ENCODE measurements at regions not wholly inside any gene's neighbourhood (a gene's known extent, or its start where the extent isn't known, plus 50 kb on each side); places are given as distances from the start of the nearest gene placed in this dataset.

DNA sequence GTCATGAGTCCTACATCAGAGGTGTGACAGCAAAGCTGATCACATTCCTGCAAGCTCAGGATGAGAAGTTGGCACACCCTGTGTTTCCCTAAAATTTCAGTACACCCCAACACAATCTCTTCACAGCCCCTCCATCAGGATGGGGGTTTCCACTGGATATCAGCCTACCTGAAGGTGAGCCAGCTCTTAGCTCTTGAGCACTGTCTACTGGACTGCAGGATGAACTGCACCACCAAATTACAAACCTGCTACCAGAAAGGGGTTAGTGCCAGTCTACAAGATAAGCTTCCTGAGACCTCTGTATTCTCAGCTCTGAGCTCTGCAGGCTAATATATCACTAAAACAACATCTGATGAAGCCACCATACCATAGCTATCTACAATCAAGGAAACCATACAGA, 1616.2 kb upstream of the SPRY2 start:
- Histone ChIP-seq H3K36me3 (ENCODE audit: insufficient read depth) (no peaks in the 10 kb centered on the region), H4K20me1 (ENCODE audit: insufficient read depth) (no peaks in the 10 kb centered on the region), H3K4me1 (ENCODE audit: low read depth, poor library complexity, severe bottlenecking) (no peaks in the 10 kb centered on the region), H2AFZ (ENCODE audit: low read depth) (no peak overlapping the region), H3K4me3 (IDR thresholded peaks at IDR 0.05; ENCODE audit: insufficient read depth, low read depth, low read length) (no peak overlapping the region), H3K79me2 (ENCODE audit: insufficient read depth, low read depth) (no peaks in the 10 kb centered on the region), H3K4me2 (no peak overlapping the region), H3K27me3 (ENCODE audit: insufficient read depth, low read depth) (no peaks in the 10 kb centered on the region), H3K9ac (no peak overlapping the region), H3K27ac (no peak overlapping the region)
- no peak for TF ChIP-seq CTCF (conservative IDR thresholded peaks at IDR 0.05; ENCODE audit: low read depth, low read length)

DNA sequence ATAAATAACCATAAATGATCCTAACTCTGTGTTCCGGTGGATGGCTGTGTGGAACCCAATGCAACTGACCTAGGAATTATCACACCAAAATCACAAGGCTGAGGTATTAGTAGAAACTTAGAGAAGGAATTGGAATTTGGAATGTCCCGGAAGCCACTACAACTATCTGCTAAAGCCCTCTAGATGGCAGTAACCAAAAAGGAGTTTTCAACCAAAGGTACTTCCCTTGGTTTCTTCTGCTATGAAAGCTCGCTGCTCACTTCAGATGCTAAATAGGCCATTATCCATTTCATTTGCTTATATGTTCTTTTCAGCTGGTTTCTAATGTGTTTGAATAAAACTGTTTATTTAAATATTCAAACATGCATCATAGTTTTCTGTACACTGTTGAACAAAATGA, 1589.1 kb upstream of the SPRY2 start:
- no peak for TF ChIP-seq CTCF (conservative IDR thresholded peaks at IDR 0.05; ENCODE audit: low read depth, low read length)
- no peak overlapping the region for H3K4me2 ChIP-seq
- no peaks in the 10 kb centered on the region for H3K36me3 ChIP-seq (ENCODE audit: insufficient read depth)
- H3K4me1 ChIP-seq (ENCODE audit: low read depth, poor library complexity, severe bottlenecking): no peaks in the 10 kb centered on the region
- H2AFZ ChIP-seq (ENCODE audit: low read depth): no peak overlapping the region
- H3K9ac ChIP-seq: no peak overlapping the region
- H3K27me3 ChIP-seq (ENCODE audit: insufficient read depth, low read depth): no peaks in the 10 kb centered on the region
- no peak overlapping the region for H3K27ac ChIP-seq
- H3K4me3 ChIP-seq (IDR thresholded peaks at IDR 0.05; ENCODE audit: insufficient read depth, low read depth, low read length): no peak overlapping the region
- no peaks in the 10 kb centered on the region for H4K20me1 ChIP-seq (ENCODE audit: insufficient read depth)
- H3K79me2 ChIP-seq (ENCODE audit: insufficient read depth, low read depth): no peaks in the 10 kb centered on the region

GRCh38 chr13:81927347-81927746, 1586.4 kb upstream of the SPRY2 start:
- no peak overlapping the region for H3K4me2 ChIP-seq
- no peaks in the 10 kb centered on the region for H3K27me3 ChIP-seq (ENCODE audit: insufficient read depth, low read depth)
- H3K9ac ChIP-seq: no peak overlapping the region
- no peak overlapping the region for H3K4me3 ChIP-seq (IDR thresholded peaks at IDR 0.05; ENCODE audit: insufficient read depth, low read depth, low read length)
- no peaks in the 10 kb centered on the region for H3K4me1 ChIP-seq (ENCODE audit: low read depth, poor library complexity, severe bottlenecking)
- no peak overlapping the region for H2AFZ ChIP-seq (ENCODE audit: low read depth)
- H3K79me2 ChIP-seq (ENCODE audit: insufficient read depth, low read depth): no peaks in the 10 kb centered on the region
- no peak overlapping the region for H3K27ac ChIP-seq
- TF ChIP-seq CTCF (conservative IDR thresholded peaks at IDR 0.05; ENCODE audit: low read depth, low read length): no peak
- no peaks in the 10 kb centered on the region for H3K36me3 ChIP-seq (ENCODE audit: insufficient read depth)
- H4K20me1 ChIP-seq (ENCODE audit: insufficient read depth): no peaks in the 10 kb centered on the region

DNA sequence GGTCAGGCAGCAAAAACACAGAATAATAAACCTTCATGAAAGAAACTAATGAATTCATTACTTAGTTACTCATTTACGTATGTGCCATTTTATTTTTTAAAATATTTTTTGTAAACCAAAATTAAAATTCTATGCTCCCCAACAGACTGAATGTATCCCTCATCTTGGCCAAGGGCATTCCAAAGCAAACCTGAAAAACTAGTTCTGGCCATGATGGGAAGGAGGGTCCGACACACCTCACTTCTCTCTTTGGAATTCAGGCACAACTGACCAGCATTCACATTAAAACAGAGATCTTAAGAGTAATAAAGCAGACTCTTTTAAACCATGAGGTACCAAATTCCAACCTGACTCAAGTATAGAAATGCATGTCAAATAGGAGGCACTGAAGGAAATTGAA, 1576.9 kb upstream of the SPRY2 start:
- H2AFZ ChIP-seq (ENCODE audit: low read depth): no peak overlapping the region
- H3K27ac ChIP-seq: no peak overlapping the region
- no peaks in the 10 kb centered on the region for H4K20me1 ChIP-seq (ENCODE audit: insufficient read depth)
- TF ChIP-seq CTCF (conservative IDR thresholded peaks at IDR 0.05; ENCODE audit: low read depth, low read length): no peak
- H3K4me1 ChIP-seq (ENCODE audit: low read depth, poor library complexity, severe bottlenecking): no peaks in the 10 kb centered on the region
- no peaks in the 10 kb centered on the region for H3K79me2 ChIP-seq (ENCODE audit: insufficient read depth, low read depth)
- no peaks in the 10 kb centered on the region for H3K36me3 ChIP-seq (ENCODE audit: insufficient read depth)
- no peak overlapping the region for H3K4me3 ChIP-seq (IDR thresholded peaks at IDR 0.05; ENCODE audit: insufficient read depth, low read depth, low read length)
- H3K9ac ChIP-seq: no peak overlapping the region
- H3K27me3 ChIP-seq (ENCODE audit: insufficient read depth, low read depth): no peaks in the 10 kb centered on the region
- H3K4me2 ChIP-seq: no peak overlapping the region

DNA sequence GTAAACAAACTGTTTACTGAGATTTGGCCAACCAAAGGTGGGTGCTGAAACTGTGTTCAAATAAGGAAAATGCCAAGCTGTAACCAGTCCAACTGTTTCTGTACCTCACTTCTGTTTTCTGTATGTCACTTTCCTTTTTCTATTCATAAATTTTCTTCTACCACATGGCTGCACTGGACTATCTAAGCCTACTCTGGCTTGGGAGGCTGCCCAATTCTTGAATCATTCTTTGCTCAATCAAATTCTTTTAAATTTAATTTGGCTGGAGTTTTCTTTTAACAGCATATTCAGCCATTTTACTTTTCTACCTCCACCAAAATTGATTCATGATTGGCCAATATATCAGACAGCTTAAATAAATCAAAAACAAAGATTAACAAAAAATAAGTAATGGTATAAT, 1575.5 kb upstream of the SPRY2 start:
- Histone ChIP-seq H3K79me2 (ENCODE audit: insufficient read depth, low read depth) (no peaks in the 10 kb centered on the region), H2AFZ (ENCODE audit: low read depth) (no peak overlapping the region), H3K36me3 (ENCODE audit: insufficient read depth) (no peaks in the 10 kb centered on the region), H3K4me2 (no peak overlapping the region), H3K27me3 (ENCODE audit: insufficient read depth, low read depth) (no peaks in the 10 kb centered on the region), H4K20me1 (ENCODE audit: insufficient read depth) (no peaks in the 10 kb centered on the region), H3K9ac (no peak overlapping the region), H3K4me3 (IDR thresholded peaks at IDR 0.05; ENCODE audit: insufficient read depth, low read depth, low read length) (no peak overlapping the region), H3K27ac (no peak overlapping the region), H3K4me1 (ENCODE audit: low read depth, poor library complexity, severe bottlenecking) (no peaks in the 10 kb centered on the region)
- no peak for TF ChIP-seq CTCF (conservative IDR thresholded peaks at IDR 0.05; ENCODE audit: low read depth, low read length)

Measured in KMS-11 (cell line).